ENCODE measurements at regions not wholly inside any gene's neighbourhood (a gene's known extent, or its start where the extent isn't known, plus 50 kb on each side); places are given as distances from the start of the nearest gene placed in this dataset.

GRCh38 chr11:134864233-134864967, 452.4 kb upstream of the B3GAT1 start (continued):
- no peak for TF ChIP-seq FOSL1 (IDR thresholded peaks at IDR 0.05; ENCODE audit: low read depth)
- no peak for TF ChIP-seq ELF1 (IDR thresholded peaks at IDR 0.05; ENCODE audit: borderline replicate concordance, low read depth)

- no peak overlapping the region for H3K4me3 ChIP-seq (replicated peaks in 1 of 2; ENCODE audit: low read depth in 1 of 2, low read length in 2 of 2)
- no peak overlapping the region for H2AFZ ChIP-seq (ENCODE audit: low read depth, low read length, poor library complexity, severe bottlenecking)
- RAD21 ChIA-PET (ENCODE audit: low non-redundant PET in 1 of 2, low total read pairs in 2 of 2, uncharacterized antibody in 2 of 2, unreplicated experiment in 2 of 2): no interaction called here
- ATAC-seq: no peak
- no peak overlapping the region for H3K27ac ChIP-seq (ENCODE audit: low read depth, low read length)
- no peaks in the 10 kb centered on the region for H4K20me1 ChIP-seq (ENCODE audit: insufficient read depth)
- H3K9me3 ChIP-seq (ENCODE audit: control insufficient read depth in 1 of 2, insufficient read depth in 1 of 2, low read depth in 1 of 2, low read length in 2 of 2): no peaks in the 10 kb centered on the region
- POLR2A ChIA-PET: no interaction called here
- CTCF ChIA-PET: no interaction called here
- no TSS peak for BruUV-seq (replicated peaks)
- peaks cover 0 to 2% of the 10 kb centered on the region in 2 experiments; a peak in 1 of 4 replicates for H3K4me1 ChIP-seq (ENCODE audit: control insufficient read depth in 1 of 2, insufficient read depth in 2 of 2, low read length in 2 of 2)
- H3K4me2 ChIP-seq (ENCODE audit: low read length): no peak overlapping the region
- no peaks in the 10 kb centered on the region for H3K79me2 ChIP-seq (ENCODE audit: insufficient read depth, low read length)
- H3K27me3 ChIP-seq (ENCODE audit: insufficient read depth, low read length): no peaks in the 10 kb centered on the region; the same call in 1 of the 2 replicates
- no peaks in the 10 kb centered on the region for H3K9me2 ChIP-seq (ENCODE audit: insufficient read depth)
- DNase-seq (ENCODE audit: low read depth, low spot score): no peak
- intact Hi-C loops (cut with micrococcal nuclease): no loop called here
- H3K36me3 ChIP-seq (ENCODE audit: control insufficient read depth in 1 of 2, insufficient read depth in 2 of 2, low read length in 2 of 2): no peaks in the 10 kb centered on the region
- TF ChIP-seq TCF7L2 (IDR thresholded peaks at IDR 0.05; ENCODE audit: borderline replicate concordance, extremely low read depth, insufficient read depth, insufficient read length) (no peak), ZFX (IDR thresholded peaks at IDR 0.05) (no peak), CEBPB (IDR thresholded peaks at IDR 0.05; ENCODE audit: low read depth) (no peak), MAX (IDR thresholded peaks at IDR 0.05) (no peak), POLR2A (IDR thresholded peaks at IDR 0.05; ENCODE audit: borderline replicate concordance, extremely low read depth, insufficient read depth, insufficient read length) (no peak), CBX3 (IDR thresholded peaks at IDR 0.05; ENCODE audit: low read depth) (no peak), SP1 (IDR thresholded peaks at IDR 0.05; ENCODE audit: low read depth) (no peak), EGR1 (IDR thresholded peaks at IDR 0.05; ENCODE audit: low read depth) (no peak), EZH2phosphoT487 (IDR thresholded peaks at IDR 0.05; ENCODE audit: borderline replicate concordance) (no peak), FOSL1 (IDR thresholded peaks at IDR 0.05; ENCODE audit: low read depth) (no peak), SIN3A (IDR thresholded peaks at IDR 0.05; ENCODE audit: low read depth) (no peak), REST (IDR thresholded peaks at IDR 0.05; ENCODE audit: low read depth) (no peak)
- H3K9ac ChIP-seq (ENCODE audit: low read length): no peak overlapping the region
Observed at GRCh38 chr11:134863294-134863693, 451.3 kb upstream of the B3GAT1 start.

Measured in HCT116 (cell line).